ENCODE measurements at regions not wholly inside any gene's neighbourhood (a gene's known extent, or its start where the extent isn't known, plus 50 kb on each side); places are given as distances from the start of the nearest gene placed in this dataset.

- TF ChIP-seq POLR2A (IDR thresholded peaks at IDR 0.05; ENCODE audit: borderline replicate concordance, extremely low read depth, insufficient read depth, insufficient read length) (no peak), ZBTB33 (IDR thresholded peaks at IDR 0.05; ENCODE audit: extremely low read depth, insufficient replicate concordance, low read length) (no peak), CTCF (IDR thresholded peaks at IDR 0.05 in 2 of 3, conservative IDR thresholded peaks at IDR 0.05 in 1 of 3; ENCODE audit: borderline replicate concordance in 1 of 3, insufficient read depth in 1 of 3, low read depth in 2 of 3, low read length in 2 of 3) (no peak), MAX (IDR thresholded peaks at IDR 0.05) (no peak), EZH2 (IDR thresholded peaks at IDR 0.05) (no peak), TCF7L2 (IDR thresholded peaks at IDR 0.05; ENCODE audit: borderline replicate concordance, extremely low read depth, insufficient read depth, insufficient read length) (no peak), JUND (IDR thresholded peaks at IDR 0.05) (no peak), CEBPB (IDR thresholded peaks at IDR 0.05; ENCODE audit: low read depth) (no peak), YY1 (IDR thresholded peaks at IDR 0.05; ENCODE audit: extremely low read depth, insufficient replicate concordance, low read depth, low read length) (no peak), EZH2phosphoT487 (IDR thresholded peaks at IDR 0.05; ENCODE audit: borderline replicate concordance) (no peak), SIN3A (IDR thresholded peaks at IDR 0.05; ENCODE audit: low read depth) (no peak)
Observed at GRCh38 chr1:195428927-195429326, 1179.3 kb downstream of the KCNT2 start.

Measured in HCT116 (cell line).